GM21619 (cell line): ENCODE measurements at regions not wholly inside any gene's neighbourhood (a gene's known extent, or its start where the extent isn't known, plus 50 kb on each side); places are given as distances from the start of the nearest gene placed in this dataset.
"Not testable (repeated sequence)": the region's sequence is repeated elsewhere in the genome, so short reads cannot be mapped to it uniquely, and the experiment has no call there.

Source experiments
- ATAC-seq: cut with Tn5 transposase; IDR thresholded peaks from one replicate; pipeline ENCODE4 v1.9.1; 2021; ENCODE audit not compliant: unreplicated experiment

GRCh38 chr13:74554569-74555275 is 420.5 kb upstream of the KLF12 start:
- no peak for ATAC-seq

GRCh38 chr13:74550039-74550438 is 415.8 kb upstream of the KLF12 start:
- ATAC-seq: no peak

DNA sequence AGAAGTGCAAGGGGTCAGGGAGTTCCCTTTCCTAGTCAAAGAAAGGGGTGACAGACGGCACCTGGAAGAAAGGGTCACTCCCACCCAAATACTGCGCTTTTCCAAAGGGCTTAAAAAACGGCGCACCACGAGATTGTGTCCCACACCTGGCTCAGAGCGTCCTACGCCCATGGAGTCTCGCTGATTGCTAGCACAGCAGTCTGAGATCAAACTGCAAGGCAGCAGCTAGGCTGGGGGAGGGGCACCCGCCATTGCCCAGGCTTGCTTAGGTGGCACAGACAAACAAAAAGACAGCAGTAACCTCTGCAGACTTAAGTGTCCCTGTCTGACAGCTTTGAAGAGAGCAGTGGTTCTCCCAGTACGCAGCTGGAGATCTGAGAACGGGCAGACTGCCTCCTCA is 402.4 kb upstream of the KLF12 start:
- not testable (repeated sequence) for ATAC-seq

DNA sequence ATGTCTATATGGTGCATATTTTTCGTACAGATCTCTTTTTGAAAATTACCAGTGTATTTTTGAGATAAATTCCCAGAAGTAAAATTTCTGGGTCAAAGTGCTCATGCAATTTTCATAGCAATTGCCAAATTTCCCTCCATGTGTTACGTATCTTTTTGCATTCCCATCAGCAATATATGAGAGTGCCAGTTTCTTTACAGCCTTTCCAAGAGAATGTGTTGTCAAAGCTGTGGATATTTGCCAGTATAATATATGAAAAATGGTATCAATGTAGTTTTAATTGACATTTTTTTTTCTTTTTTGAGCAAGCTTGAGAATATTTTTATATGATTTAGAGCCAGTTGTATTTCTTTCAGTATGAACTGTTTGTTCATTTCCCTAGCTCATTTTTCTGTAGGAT is 399.0 kb upstream of the KLF12 start:
- ATAC-seq: no peak

- no peak for ATAC-seq
Observed at GRCh38 chr13:74530011-74530410, 395.8 kb upstream of the KLF12 start.

GRCh38 chr13:74528734-74529513 is 394.7 kb upstream of the KLF12 start:
- no peak for ATAC-seq

- ATAC-seq: no peak
Observed at GRCh38 chr13:74523057-74523456, 388.9 kb upstream of the KLF12 start.

DNA sequence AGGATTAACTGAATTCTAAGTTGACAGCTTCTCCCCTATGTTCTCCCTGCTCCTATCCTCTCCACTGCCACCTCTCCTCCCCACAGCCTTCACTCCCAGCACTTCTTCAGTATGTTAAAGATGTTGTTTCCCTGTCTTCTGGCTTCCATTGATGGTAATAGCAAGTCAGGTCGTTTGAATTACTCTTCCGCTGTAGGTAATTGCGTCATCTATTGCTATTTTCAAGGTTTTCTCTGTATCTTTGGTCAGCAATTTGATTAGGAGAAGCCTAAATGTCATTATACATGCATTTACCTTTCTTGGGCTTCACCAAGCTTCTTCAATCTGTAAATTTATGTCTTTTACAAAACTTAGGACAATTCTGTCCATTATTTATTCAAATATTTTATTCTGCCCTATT is 377.3 kb upstream of the KLF12 start:
- ATAC-seq: no peak

- no peak for ATAC-seq
Observed at GRCh38 chr13:74487091-74487722, 353.0 kb upstream of the KLF12 start.

GRCh38 chr13:74485757-74486156 is 351.6 kb upstream of the KLF12 start:
- ATAC-seq: no peak

DNA sequence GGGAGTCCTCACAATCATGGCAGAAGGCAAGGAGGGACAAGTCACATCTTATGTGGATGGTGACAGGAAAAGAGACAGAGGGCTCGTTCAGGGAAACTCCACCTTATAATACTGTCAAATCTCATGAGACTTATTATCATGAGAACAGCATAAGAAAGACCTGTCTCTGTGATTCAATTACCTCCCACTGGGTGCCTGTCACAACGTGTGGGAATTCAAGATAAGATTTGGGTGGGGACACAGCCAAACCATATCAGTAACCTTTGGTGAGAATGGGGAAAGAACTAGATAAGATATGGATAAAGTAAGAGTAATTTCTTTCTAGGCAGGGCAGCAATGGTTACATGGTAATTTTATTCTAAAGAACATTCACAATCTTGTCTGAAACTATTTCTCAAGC is 344.9 kb upstream of the KLF12 start:
- no peak for ATAC-seq

DNA sequence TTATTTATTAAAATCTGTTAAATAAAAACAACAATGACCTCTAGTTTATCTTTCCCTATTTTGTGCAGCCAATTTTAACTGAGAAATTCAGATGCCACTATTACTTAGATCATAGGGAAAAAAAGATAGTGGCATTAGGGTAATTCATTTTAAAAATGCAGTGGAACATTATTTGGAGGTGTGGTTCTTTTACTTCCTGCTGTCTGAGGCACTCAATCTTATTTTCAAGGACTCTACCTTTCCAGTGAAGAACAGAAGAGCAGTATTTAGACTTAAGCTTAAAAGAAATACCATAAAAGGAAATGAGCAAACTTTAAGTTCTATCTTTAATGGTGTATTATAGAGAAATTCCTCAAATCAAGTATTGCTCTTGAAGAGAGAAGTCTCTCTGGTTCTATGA is 342.6 kb upstream of the KLF12 start:
- ATAC-seq: no peak

- no peak for ATAC-seq
Observed at GRCh38 chr13:74476365-74476764, 342.2 kb upstream of the KLF12 start.

DNA sequence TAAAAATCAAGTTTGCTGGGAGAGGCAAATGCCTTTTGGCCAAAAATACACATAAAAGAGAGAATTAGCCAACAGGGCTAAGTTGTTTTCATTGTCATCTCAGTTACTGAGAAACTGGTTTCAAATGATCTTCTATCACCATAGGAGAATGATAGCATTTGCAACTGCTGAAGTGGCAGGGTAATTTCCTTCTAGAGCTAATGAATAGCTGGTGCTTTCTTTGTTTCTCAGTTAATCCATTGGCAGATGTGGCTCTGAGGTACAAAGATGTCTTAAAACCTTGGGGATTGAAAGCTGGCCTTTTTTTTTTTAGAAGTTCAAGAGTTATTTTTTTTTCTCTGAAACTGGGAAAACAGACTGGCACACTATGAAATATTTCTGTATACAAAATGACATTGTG is 332.7 kb upstream of the KLF12 start:
- ATAC-seq: no peak

DNA sequence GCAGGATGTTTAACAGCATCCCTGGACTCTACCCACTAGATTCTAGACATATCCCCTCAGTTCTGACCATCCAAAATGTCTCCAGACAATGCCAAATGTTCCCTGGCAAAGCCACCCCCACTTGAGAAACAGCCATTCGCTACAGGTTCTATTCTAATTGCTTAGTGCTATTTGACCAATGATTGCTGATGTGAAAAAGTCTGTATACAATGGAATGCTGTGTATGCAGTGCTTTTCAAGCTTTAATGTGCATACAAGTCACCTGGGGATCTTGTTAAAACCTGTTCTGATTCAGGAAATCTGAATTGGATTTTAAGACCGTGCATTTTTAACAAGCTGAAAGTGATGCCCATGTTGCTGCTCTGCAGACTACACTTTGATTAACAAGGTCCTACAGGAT is 331.8 kb upstream of the KLF12 start:
- no peak for ATAC-seq

- no peak for ATAC-seq
Observed at GRCh38 chr13:74465271-74465670, 331.1 kb upstream of the KLF12 start.

GRCh38 chr13:74464670-74465069 is 330.5 kb upstream of the KLF12 start:
- no peak for ATAC-seq

GRCh38 chr13:74461011-74461410 is 326.8 kb upstream of the KLF12 start:
- no peak for ATAC-seq

DNA sequence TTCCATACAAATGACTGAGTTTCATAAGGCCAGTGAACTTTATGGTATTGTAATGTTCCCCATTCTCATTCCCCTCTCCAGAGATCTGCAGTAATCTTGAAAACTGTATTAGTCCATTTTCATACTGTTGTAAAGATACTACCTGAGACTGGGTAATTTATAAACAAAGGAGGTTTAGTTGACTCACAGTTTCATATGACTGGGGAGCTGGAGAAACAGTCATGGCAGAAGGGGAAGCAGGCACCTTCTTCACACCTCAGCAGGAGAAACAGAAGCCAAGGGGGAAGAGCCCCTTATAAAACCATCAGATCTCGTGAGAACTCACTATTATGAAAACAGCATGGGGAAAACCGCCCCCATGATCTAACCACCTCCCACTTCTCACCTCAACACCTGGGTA is 318.7 kb upstream of the KLF12 start:
- peak; percentile 52 for ATAC-seq

DNA sequence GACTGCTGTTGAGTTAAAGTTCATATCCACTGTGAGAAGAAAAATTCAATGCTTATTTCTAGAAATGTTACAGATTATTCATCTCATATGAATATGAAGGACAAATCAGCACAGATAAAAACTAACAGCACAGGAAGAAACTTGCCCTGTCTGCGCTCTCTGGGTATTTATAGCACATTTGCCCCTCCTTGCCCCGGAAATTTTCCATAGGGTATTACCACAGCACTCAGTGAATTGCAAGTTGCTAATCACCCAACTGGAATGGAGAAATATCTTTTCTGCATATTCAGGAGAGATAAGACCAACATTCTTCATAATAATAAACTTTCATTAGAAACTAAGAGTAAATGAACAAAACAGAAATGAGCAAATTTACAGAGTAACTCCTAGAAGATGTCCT is 318.0 kb upstream of the KLF12 start:
- ATAC-seq: no peak

DNA sequence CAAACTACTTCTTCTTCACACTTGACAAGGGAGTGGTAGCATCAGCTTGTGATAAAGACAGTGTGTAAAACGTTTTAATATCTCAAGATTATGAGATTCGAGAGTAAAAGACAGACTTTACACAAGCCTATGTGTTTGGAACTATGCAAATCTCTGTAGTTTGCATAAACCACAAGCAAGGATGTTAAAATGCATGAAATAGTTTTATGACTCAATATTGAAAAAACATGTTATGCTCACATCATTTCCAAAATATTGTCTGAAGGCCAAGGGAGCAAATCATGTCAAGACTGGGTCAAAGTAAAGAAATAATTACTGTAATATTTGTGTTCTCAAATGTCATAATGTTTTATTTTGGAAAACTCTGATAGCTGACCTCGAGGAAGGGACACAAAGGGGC is 316.8 kb upstream of the KLF12 start:
- ATAC-seq: no peak

GRCh38 chr13:74450525-74450845 is 316.3 kb upstream of the KLF12 start:
- no peak for ATAC-seq
